ENCODE measurements at regions not wholly inside any gene's neighbourhood (a gene's known extent, or its start where the extent isn't known, plus 50 kb on each side); places are given as distances from the start of the nearest gene placed in this dataset.

DNA sequence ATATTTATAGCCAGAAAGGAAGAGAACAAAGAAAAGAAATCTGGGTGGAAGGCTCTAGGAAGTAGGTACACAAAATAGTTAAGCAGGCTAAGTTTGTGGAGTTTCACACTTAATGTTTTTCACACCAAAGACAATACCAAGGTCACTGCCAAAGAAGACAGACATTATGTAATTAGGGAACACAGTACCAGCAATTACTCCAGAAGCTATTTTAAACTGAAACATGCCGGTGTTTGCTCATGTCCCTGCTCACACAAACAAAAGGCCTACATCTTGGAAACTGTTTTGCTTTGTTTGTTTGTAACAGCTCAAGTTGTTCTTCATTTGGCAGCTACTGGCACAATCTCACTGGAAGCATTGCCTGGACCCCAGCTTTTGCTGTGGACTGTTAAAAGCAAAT lies 88.5 kb upstream of the DAB1 start:
- Histone ChIP-seq H2AFZ (ENCODE audit: low read length) (no peak overlapping the region), H3K4me3 (ENCODE audit: insufficient read depth, low read length) (no peak overlapping the region), H3K27ac (ENCODE audit: low read depth, low read length) (no peak overlapping the region), H3K27me3 (ENCODE audit: insufficient read depth, low read length) (no peaks in the 10 kb centered on the region), H3K36me3 (ENCODE audit: insufficient read depth, low read length) (no peaks in the 10 kb centered on the region), H3K4me1 (ENCODE audit: insufficient read depth, low read length) (no peaks in the 10 kb centered on the region), H3K9me3 (ENCODE audit: low read depth, low read length) (no peaks in the 10 kb centered on the region), H3K4me2 (ENCODE audit: insufficient read depth, low read length) (no peak overlapping the region), H4K20me1 (ENCODE audit: insufficient read depth, low read length) (no peaks in the 10 kb centered on the region), H3K79me2 (ENCODE audit: insufficient read depth, low read length) (no peaks in the 10 kb centered on the region)
- TF ChIP-seq, protein P1, sequence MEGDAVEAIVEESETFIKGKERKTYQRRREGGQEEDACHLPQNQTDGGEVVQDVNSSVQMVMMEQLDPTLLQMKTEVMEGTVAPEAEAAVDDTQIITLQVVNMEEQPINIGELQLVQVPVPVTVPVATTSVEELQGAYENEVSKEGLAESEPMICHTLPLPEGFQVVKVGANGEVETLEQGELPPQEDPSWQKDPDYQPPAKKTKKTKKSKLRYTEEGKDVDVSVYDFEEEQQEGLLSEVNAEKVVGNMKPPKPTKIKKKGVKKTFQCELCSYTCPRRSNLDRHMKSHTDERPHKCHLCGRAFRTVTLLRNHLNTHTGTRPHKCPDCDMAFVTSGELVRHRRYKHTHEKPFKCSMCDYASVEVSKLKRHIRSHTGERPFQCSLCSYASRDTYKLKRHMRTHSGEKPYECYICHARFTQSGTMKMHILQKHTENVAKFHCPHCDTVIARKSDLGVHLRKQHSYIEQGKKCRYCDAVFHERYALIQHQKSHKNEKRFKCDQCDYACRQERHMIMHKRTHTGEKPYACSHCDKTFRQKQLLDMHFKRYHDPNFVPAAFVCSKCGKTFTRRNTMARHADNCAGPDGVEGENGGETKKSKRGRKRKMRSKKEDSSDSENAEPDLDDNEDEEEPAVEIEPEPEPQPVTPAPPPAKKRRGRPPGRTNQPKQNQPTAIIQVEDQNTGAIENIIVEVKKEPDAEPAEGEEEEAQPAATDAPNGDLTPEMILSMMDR (IDR thresholded peaks at IDR 0.05; ENCODE audit: extremely low read depth, low read depth, low read length): no peak
- DNase-seq (ENCODE audit: insufficient read length, low spot score, missing footprints): no peak

DNA sequence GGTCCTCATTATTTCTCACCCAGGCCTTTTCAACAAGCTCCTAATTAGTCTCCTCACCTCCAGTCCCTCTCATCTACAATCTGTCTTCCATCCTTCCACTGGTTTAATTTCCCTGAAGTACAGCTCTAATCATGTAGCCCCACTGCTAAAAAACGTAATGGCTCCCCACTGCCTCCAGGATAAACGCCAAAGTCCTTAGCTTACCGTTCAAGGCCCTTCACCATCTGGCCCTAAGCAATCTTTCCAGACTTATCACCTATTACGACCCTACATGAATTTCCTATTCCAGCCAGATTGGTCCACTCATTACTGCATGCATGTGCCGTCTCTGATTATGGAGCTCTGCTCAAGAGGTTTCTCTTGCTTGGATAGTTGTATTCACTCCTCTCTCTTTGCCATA lies 83.1 kb upstream of the DAB1 start:
- TF ChIP-seq, protein P1 (IDR thresholded peaks at IDR 0.05; ENCODE audit: extremely low read depth, low read depth, low read length): no peak
- no peak for DNase-seq (ENCODE audit: insufficient read length, low spot score, missing footprints)
- Histone ChIP-seq H3K4me3 (ENCODE audit: insufficient read depth, low read length) (no peak overlapping the region), H3K27me3 (ENCODE audit: insufficient read depth, low read length) (no peaks in the 10 kb centered on the region), H3K79me2 (ENCODE audit: insufficient read depth, low read length) (no peaks in the 10 kb centered on the region), H3K4me1 (ENCODE audit: insufficient read depth, low read length) (no peaks in the 10 kb centered on the region), H3K9me3 (ENCODE audit: low read depth, low read length) (no peaks in the 10 kb centered on the region), H3K4me2 (ENCODE audit: insufficient read depth, low read length) (no peak overlapping the region), H3K27ac (ENCODE audit: low read depth, low read length) (no peak overlapping the region), H3K36me3 (ENCODE audit: insufficient read depth, low read length) (no peaks in the 10 kb centered on the region), H4K20me1 (ENCODE audit: insufficient read depth, low read length) (no peaks in the 10 kb centered on the region), H2AFZ (ENCODE audit: low read length) (no peak overlapping the region)

- no peak for DNase-seq (ENCODE audit: insufficient read length, low spot score, missing footprints)
- H3K36me3 ChIP-seq (ENCODE audit: insufficient read depth, low read length): no peaks in the 10 kb centered on the region
- H3K9me3 ChIP-seq (ENCODE audit: low read depth, low read length): no peaks in the 10 kb centered on the region
- no peak overlapping the region for H3K4me3 ChIP-seq (ENCODE audit: insufficient read depth, low read length)
- no peak overlapping the region for H3K27ac ChIP-seq (ENCODE audit: low read depth, low read length)
- TF ChIP-seq, protein P1 (IDR thresholded peaks at IDR 0.05; ENCODE audit: extremely low read depth, low read depth, low read length): no peak
- H3K79me2 ChIP-seq (ENCODE audit: insufficient read depth, low read length): no peaks in the 10 kb centered on the region
- H4K20me1 ChIP-seq (ENCODE audit: insufficient read depth, low read length): no peaks in the 10 kb centered on the region
- H3K27me3 ChIP-seq (ENCODE audit: insufficient read depth, low read length): no peaks in the 10 kb centered on the region
- no peak overlapping the region for H3K4me2 ChIP-seq (ENCODE audit: insufficient read depth, low read length)
- no peaks in the 10 kb centered on the region for H3K4me1 ChIP-seq (ENCODE audit: insufficient read depth, low read length)
- no peak overlapping the region for H2AFZ ChIP-seq (ENCODE audit: low read length)
Measured at GRCh38 chr1:57503337-57503736, 79.5 kb upstream of the DAB1 start.

DNA sequence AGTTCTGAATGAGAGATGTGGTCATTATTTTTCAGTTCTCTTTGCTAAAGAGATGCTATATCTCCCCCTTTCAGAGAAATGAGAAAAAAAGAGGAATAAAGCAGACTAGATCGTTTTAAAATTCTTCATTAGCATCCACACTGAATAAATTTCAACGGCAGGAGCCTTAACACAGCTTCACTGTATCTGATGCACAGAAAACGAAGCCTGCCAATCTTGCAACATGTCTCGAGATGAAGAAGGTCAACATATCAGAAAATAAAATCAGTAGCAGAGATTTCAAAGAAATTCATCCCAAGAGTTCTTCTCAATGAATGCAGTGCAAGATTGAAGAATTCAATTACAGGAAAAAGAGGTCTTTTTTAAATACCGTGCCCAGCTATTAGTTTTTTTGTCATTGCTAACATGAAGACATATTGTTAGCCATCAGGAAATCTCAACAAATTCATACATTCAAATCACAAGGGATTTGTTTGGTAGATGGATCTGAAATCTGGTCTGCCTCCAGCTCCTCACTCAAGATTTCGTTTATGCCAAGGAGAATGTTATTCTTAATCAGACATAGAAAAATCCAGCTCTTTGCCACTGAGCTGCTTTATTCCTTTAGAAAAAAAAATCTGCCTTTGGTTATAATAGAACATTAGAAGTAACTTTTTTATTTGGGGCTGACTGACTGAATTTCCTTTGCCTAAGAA lies 76.4 kb upstream of the DAB1 start:
- H3K4me1 ChIP-seq (ENCODE audit: insufficient read depth, low read length): no peaks in the 10 kb centered on the region
- no peaks in the 10 kb centered on the region for H3K79me2 ChIP-seq (ENCODE audit: insufficient read depth, low read length)
- H2AFZ ChIP-seq (ENCODE audit: low read length): no peak overlapping the region
- no peaks in the 10 kb centered on the region for H4K20me1 ChIP-seq (ENCODE audit: insufficient read depth, low read length)
- H3K4me2 ChIP-seq (ENCODE audit: insufficient read depth, low read length): no peak overlapping the region
- no peak for DNase-seq (ENCODE audit: insufficient read length, low spot score, missing footprints)
- no peak overlapping the region for H3K27ac ChIP-seq (ENCODE audit: low read depth, low read length)
- H3K36me3 ChIP-seq (ENCODE audit: insufficient read depth, low read length): no peaks in the 10 kb centered on the region
- H3K9me3 ChIP-seq (ENCODE audit: low read depth, low read length): no peaks in the 10 kb centered on the region
- H3K4me3 ChIP-seq (ENCODE audit: insufficient read depth, low read length): no peak overlapping the region
- TF ChIP-seq, protein P1 (IDR thresholded peaks at IDR 0.05; ENCODE audit: extremely low read depth, low read depth, low read length): no peak
- no peaks in the 10 kb centered on the region for H3K27me3 ChIP-seq (ENCODE audit: insufficient read depth, low read length)
